Type B pancreatic cell (in vitro differentiated cells): ENCODE measurements at regions not wholly inside any gene's neighbourhood (a gene's known extent, or its start where the extent isn't known, plus 50 kb on each side); places are given as distances from the start of the nearest gene placed in this dataset.

Experiments used
- DNase-seq: peaks from one replicate; pipeline ENCODE4 v3.0.0; 2021; ENCODE audit warnings: mixed read lengths; ENCODE audit not compliant: unreplicated experiment; ENCODE audit errors: extremely low spot score
- H3K27ac Mint-ChIP-seq: 2 replicates; pipeline ENCODE4 v1.8.0; 2021; ENCODE audit warnings: mild to moderate bottlenecking, mixed read lengths
- H3K27me3 Mint-ChIP-seq: 2 replicates; pipeline ENCODE4 v1.8.0; 2021; ENCODE audit warnings: mixed read lengths
- H3K36me3 Mint-ChIP-seq: 2 replicates; pipeline ENCODE4 v1.8.0; 2021; ENCODE audit warnings: mixed read lengths
- H3K4me1 Mint-ChIP-seq: one replicate; pipeline ENCODE4 v1.8.0; 2021; ENCODE audit warnings: mixed read lengths; ENCODE audit not compliant: unreplicated experiment
- H3K4me3 Mint-ChIP-seq: 2 replicates; pipeline ENCODE4 v1.8.0; 2021; ENCODE audit warnings: mild to moderate bottlenecking, mixed read lengths
- H3K9me3 Mint-ChIP-seq: 2 replicates; pipeline ENCODE4 v1.8.0; 2021; ENCODE audit warnings: mixed read lengths
- CTCF ChIP-seq: fragments of 200-600 bp; sonication (generic); conservative IDR thresholded peaks from 2 replicates; pipeline ENCODE4 v1.5.0; 2021; ENCODE audit warnings: antibody characterized with exemption, mild to moderate bottlenecking

- H3K36me3 Mint-ChIP-seq, result no peaks in the 10 kb centered on the region
- peaks cover 4% of the 10 kb centered on the region for H3K4me1 Mint-ChIP-seq
- no peak for TF ChIP-seq CTCF
- no peak overlapping the region for H3K4me3 Mint-ChIP-seq
- H3K9me3 Mint-ChIP-seq, result no peaks in the 10 kb centered on the region
- DNase-seq, result no peak
- H3K27me3 Mint-ChIP-seq, result no peaks in the 10 kb centered on the region
- no peak overlapping the region for H3K27ac Mint-ChIP-seq
These were observed 170.0 kb downstream of the NR2F2 start for GRCh38 chr15:96500508-96500907.

GRCh38 chr15:96501362-96501761, 170.9 kb downstream of the NR2F2 start:
- no peak for DNase-seq
- H3K36me3 Mint-ChIP-seq, result no peaks in the 10 kb centered on the region
- TF ChIP-seq CTCF, result no peak
- peaks cover 4% of the 10 kb centered on the region for H3K4me1 Mint-ChIP-seq
- peaks cover 6% of the 10 kb centered on the region for H3K27me3 Mint-ChIP-seq
- H3K27ac Mint-ChIP-seq, result no peak overlapping the region
- no peak overlapping the region for H3K4me3 Mint-ChIP-seq
- H3K9me3 Mint-ChIP-seq, result no peaks in the 10 kb centered on the region

GRCh38 chr15:96502196-96502595, 171.7 kb downstream of the NR2F2 start:
- Mint-ChIP-seq H3K36me3 (no peaks in the 10 kb centered on the region), H3K9me3 (no peaks in the 10 kb centered on the region), H3K27ac (no peak overlapping the region), H3K27me3 (peaks cover 8% of the 10 kb centered on the region), H3K4me3 (no peak overlapping the region), H3K4me1 (peaks cover 4% of the 10 kb centered on the region)
- DNase-seq, result no peak
- no peak for TF ChIP-seq CTCF

- no peak for DNase-seq
- H3K27me3 Mint-ChIP-seq, result peaks cover 8% of the 10 kb centered on the region
- no peak overlapping the region for H3K4me3 Mint-ChIP-seq
- no peak overlapping the region for H3K27ac Mint-ChIP-seq
- no peak for TF ChIP-seq CTCF
- H3K9me3 Mint-ChIP-seq, result no peaks in the 10 kb centered on the region
- H3K36me3 Mint-ChIP-seq, result no peaks in the 10 kb centered on the region
- H3K4me1 Mint-ChIP-seq, result peaks cover 4% of the 10 kb centered on the region
These were observed 172.8 kb downstream of the NR2F2 start for GRCh38 chr15:96503276-96503675.

- no peak for DNase-seq
- Mint-ChIP-seq H3K27me3 (peaks cover 11% of the 10 kb centered on the region), H3K4me3 (no peak overlapping the region), H3K4me1 (peaks cover 4% of the 10 kb centered on the region), H3K9me3 (no peaks in the 10 kb centered on the region), H3K36me3 (no peaks in the 10 kb centered on the region), H3K27ac (no peak overlapping the region)
- no peak for TF ChIP-seq CTCF
These were observed 173.9 kb downstream of the NR2F2 start for GRCh38 chr15:96504371-96504770.

- no peak for TF ChIP-seq CTCF
- Mint-ChIP-seq H3K27ac (no peak overlapping the region), H3K27me3 (peaks cover 13% of the 10 kb centered on the region), H3K4me3 (no peak overlapping the region), H3K4me1 (peaks cover 4% of the 10 kb centered on the region), H3K9me3 (no peaks in the 10 kb centered on the region), H3K36me3 (no peaks in the 10 kb centered on the region)
- no peak for DNase-seq
These were observed 174.5 kb downstream of the NR2F2 start for GRCh38 chr15:96505014-96505413.
